Type B pancreatic cell (in vitro differentiated cells): ENCODE measurements at regions not wholly inside any gene's neighbourhood (a gene's known extent, or its start where the extent isn't known, plus 50 kb on each side); places are given as distances from the start of the nearest gene placed in this dataset.

Source experiments
- DNase-seq: peaks from one replicate; pipeline ENCODE4 v3.0.0; 2021; ENCODE audit warnings: mixed read lengths; ENCODE audit not compliant: unreplicated experiment; ENCODE audit errors: extremely low spot score
- H3K27ac Mint-ChIP-seq: 2 replicates; pipeline ENCODE4 v1.8.0; 2021; ENCODE audit warnings: mild to moderate bottlenecking, mixed read lengths
- H3K27me3 Mint-ChIP-seq: 2 replicates; pipeline ENCODE4 v1.8.0; 2021; ENCODE audit warnings: mixed read lengths
- H3K36me3 Mint-ChIP-seq: 2 replicates; pipeline ENCODE4 v1.8.0; 2021; ENCODE audit warnings: mixed read lengths
- H3K4me1 Mint-ChIP-seq: one replicate; pipeline ENCODE4 v1.8.0; 2021; ENCODE audit warnings: mixed read lengths; ENCODE audit not compliant: unreplicated experiment
- H3K4me3 Mint-ChIP-seq: 2 replicates; pipeline ENCODE4 v1.8.0; 2021; ENCODE audit warnings: mild to moderate bottlenecking, mixed read lengths
- H3K9me3 Mint-ChIP-seq: 2 replicates; pipeline ENCODE4 v1.8.0; 2021; ENCODE audit warnings: mixed read lengths
- TF ChIP-seq, protein P1 (sequence below): fragments of 200-600 bp; sonication (generic); conservative IDR thresholded peaks from 2 replicates; pipeline ENCODE4 v1.5.0; 2021; ENCODE audit warnings: antibody characterized with exemption, mild to moderate bottlenecking

DNA sequence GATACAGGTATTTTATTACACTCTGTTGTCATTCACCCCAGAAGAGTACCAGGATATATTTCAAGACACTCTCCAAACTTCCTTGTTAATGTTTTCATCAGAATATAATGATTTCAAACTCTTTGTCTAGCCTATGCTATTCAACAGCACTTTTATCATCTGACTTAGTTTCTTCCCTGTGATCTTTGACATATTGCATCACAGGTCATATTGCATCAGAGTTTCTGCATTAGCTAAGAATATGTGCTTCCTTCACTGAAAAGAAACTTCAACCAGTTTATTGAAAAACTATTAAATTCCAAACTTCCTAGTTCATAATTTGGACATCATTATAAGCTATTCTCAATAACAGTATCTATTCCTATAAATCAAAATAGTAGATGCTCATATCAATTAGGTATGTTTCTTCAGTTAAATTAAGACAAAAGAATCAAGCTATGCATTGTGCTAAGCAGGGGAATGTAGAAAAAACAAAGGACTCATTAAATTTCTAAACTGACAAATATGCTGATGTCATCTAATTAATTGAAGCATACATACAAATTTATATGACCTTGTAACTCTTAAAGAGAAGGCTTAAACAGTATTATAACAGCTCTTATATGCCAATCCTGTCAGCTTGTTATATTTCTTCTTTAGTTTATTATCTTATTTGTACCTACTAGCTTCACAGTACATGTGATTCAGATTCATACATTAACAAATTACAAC is 361.8 kb upstream of the LUZP2 start:
- DNase-seq: no peak
- Mint-ChIP-seq H3K9me3 (no peaks in the 10 kb centered on the region), H3K4me3 (no peak overlapping the region), H3K4me1 (no peaks in the 10 kb centered on the region), H3K27me3 (no peaks in the 10 kb centered on the region), H3K36me3 (no peaks in the 10 kb centered on the region), H3K27ac (no peak overlapping the region)
- TF ChIP-seq, protein P1, sequence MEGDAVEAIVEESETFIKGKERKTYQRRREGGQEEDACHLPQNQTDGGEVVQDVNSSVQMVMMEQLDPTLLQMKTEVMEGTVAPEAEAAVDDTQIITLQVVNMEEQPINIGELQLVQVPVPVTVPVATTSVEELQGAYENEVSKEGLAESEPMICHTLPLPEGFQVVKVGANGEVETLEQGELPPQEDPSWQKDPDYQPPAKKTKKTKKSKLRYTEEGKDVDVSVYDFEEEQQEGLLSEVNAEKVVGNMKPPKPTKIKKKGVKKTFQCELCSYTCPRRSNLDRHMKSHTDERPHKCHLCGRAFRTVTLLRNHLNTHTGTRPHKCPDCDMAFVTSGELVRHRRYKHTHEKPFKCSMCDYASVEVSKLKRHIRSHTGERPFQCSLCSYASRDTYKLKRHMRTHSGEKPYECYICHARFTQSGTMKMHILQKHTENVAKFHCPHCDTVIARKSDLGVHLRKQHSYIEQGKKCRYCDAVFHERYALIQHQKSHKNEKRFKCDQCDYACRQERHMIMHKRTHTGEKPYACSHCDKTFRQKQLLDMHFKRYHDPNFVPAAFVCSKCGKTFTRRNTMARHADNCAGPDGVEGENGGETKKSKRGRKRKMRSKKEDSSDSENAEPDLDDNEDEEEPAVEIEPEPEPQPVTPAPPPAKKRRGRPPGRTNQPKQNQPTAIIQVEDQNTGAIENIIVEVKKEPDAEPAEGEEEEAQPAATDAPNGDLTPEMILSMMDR: no peak

DNA sequence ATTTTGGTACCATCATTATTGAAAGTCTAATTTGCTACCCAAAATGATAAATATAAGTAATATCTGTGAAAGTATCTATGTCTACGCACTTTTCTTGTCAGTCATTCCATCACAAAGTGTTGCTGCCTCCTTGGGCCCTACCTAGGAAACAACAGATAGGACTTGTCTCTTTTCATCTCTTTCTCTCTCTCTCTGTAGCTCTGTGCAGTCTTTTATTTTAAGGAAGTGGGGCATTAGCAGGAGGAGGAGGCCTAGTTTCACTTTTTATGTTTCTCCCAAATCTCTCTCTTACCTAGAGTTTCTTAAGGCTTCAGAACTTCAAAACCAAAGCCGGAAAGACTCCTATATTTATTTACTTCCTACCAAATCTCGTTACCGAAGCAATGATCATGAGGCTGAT is 354.8 kb upstream of the LUZP2 start:
- no peak overlapping the region for H3K27ac Mint-ChIP-seq
- no peak overlapping the region for H3K4me3 Mint-ChIP-seq
- no peaks in the 10 kb centered on the region for H3K4me1 Mint-ChIP-seq
- H3K36me3 Mint-ChIP-seq: no peaks in the 10 kb centered on the region
- H3K9me3 Mint-ChIP-seq: no peaks in the 10 kb centered on the region
- TF ChIP-seq, protein P1: no peak
- H3K27me3 Mint-ChIP-seq: no peaks in the 10 kb centered on the region
- no peak for DNase-seq

DNA sequence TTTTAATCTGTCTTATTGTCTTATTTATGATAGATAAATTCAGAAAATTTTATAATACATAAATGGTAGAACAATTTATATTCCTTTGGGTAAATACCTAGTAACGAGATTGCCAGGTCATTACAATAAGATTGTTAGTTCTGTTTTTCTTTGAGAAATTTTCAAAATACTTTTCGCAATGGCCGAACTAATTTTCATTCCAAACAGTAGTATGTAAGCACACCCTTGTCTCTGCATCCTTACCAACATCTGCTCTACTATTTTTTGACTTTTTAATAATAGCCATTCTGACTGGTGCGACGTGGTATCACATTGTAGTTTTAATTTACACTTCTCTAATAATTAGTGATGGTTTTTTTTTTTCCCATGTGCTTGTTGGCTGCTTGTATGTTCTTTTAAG is 351.4 kb upstream of the LUZP2 start:
- Mint-ChIP-seq H3K4me3 (no peak overlapping the region), H3K27ac (no peak overlapping the region), H3K36me3 (no peaks in the 10 kb centered on the region), H3K27me3 (no peaks in the 10 kb centered on the region), H3K9me3 (no peaks in the 10 kb centered on the region), H3K4me1 (no peaks in the 10 kb centered on the region)
- no peak for DNase-seq
- TF ChIP-seq, protein P1: no peak

DNA sequence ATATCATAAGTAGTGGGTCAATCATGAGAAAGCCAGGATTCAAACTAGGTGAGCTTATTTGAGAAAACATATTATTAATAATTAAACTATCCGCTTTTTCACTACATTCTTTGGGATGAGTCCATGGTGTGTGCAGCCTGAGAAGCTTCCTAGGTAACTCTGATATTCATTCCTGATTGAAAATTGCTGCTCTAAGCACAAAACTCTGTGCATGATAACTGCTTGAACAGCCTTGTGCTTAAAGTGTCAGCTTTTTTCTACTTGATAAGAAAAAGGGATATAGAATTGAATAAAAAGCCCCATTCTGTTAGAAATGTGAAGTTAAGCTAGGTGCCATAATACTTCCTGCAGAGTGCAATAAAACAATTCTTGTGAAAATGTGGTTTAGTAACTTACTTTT is 343.5 kb upstream of the LUZP2 start:
- Mint-ChIP-seq H3K36me3 (no peaks in the 10 kb centered on the region), H3K27ac (no peak overlapping the region), H3K27me3 (no peaks in the 10 kb centered on the region), H3K9me3 (no peaks in the 10 kb centered on the region), H3K4me1 (peaks cover 10% of the 10 kb centered on the region), H3K4me3 (no peak overlapping the region)
- no peak for DNase-seq
- TF ChIP-seq, protein P1: no peak

DNA sequence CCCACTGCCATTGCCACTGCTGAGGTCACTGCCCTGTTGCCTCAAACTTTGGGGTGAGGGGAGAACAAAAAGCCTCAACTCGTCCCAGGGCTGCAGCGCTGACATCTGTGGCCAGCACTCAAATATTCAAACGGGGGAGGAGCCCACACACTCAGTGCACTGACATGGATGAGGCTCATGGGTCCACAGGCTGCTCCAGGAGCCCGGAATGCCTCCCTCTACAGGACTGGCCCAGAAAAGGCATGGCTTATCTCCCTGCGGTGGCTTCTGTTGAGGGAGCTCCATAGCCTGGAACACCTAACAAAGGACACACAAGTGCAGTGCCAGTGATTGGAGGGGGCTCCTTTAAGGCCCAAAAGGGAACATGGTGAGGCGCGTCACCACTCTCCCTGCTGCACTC is 341.1 kb upstream of the LUZP2 start:
- no peaks in the 10 kb centered on the region for H3K9me3 Mint-ChIP-seq
- DNase-seq: no peak
- H3K27me3 Mint-ChIP-seq: no peaks in the 10 kb centered on the region
- no peaks in the 10 kb centered on the region for H3K36me3 Mint-ChIP-seq
- TF ChIP-seq, protein P1: no peak
- H3K4me3 Mint-ChIP-seq: no peak overlapping the region
- peaks cover 10% of the 10 kb centered on the region for H3K4me1 Mint-ChIP-seq
- no peak overlapping the region for H3K27ac Mint-ChIP-seq

DNA sequence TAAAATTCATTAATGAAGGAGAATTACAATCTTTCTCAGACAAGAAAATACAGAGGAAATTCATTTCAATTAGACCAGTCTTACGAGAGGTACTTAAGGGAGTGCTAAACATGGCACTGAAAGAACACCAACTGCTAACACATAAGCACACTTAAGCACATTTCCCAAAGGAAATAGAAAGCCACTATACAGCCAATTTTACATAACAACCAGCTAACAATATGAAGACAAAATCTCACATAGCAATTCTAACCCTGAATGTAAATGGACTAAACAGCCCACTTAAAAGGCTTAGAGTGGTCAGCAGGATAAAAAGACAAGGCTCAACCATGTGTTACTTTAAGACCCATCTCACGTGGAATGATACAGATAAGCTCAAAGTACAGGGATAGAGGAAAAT is 339.5 kb upstream of the LUZP2 start:
- Mint-ChIP-seq H3K36me3 (no peaks in the 10 kb centered on the region), H3K4me1 (peaks cover 10% of the 10 kb centered on the region), H3K27me3 (no peaks in the 10 kb centered on the region), H3K27ac (no peak overlapping the region), H3K4me3 (no peak overlapping the region), H3K9me3 (no peaks in the 10 kb centered on the region)
- no peak for DNase-seq
- TF ChIP-seq, protein P1: no peak
